ENCODE measurements at regions not wholly inside any gene's neighbourhood (a gene's known extent, or its start where the extent isn't known, plus 50 kb on each side); places are given as distances from the start of the nearest gene placed in this dataset.

DNA sequence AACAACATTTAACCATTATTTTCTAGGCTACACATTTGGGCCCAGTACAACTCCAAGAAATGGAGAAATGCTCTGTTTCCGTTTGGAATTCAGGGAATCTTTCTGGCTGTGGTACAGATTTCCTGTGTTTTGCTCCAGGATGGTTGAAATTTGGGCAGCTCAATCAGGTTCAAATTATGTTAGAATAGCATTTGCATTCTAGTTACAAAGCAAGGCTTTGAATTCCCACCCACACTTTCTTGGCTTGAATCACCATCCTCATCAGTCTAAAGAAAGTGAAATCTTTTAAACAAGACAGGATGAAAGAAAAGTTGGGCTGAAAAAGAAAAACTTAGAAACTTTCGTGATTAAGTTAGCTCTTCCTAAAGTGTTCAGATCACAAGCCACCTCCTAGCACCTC is 98.1 kb upstream of the VCX3B start:
- H3K27me3 ChIP-seq (replicated peaks; ENCODE audit: control insufficient read depth, insufficient read depth, low read length), result no peaks in the 10 kb centered on the region
- no peak overlapping the region for H3K4me3 ChIP-seq (replicated peaks; ENCODE audit: low read depth, low read length)
- H3K36me3 ChIP-seq (ENCODE audit: control insufficient read depth, insufficient read depth, low read length), result no peaks in the 10 kb centered on the region
- TF ChIP-seq, protein P1, sequence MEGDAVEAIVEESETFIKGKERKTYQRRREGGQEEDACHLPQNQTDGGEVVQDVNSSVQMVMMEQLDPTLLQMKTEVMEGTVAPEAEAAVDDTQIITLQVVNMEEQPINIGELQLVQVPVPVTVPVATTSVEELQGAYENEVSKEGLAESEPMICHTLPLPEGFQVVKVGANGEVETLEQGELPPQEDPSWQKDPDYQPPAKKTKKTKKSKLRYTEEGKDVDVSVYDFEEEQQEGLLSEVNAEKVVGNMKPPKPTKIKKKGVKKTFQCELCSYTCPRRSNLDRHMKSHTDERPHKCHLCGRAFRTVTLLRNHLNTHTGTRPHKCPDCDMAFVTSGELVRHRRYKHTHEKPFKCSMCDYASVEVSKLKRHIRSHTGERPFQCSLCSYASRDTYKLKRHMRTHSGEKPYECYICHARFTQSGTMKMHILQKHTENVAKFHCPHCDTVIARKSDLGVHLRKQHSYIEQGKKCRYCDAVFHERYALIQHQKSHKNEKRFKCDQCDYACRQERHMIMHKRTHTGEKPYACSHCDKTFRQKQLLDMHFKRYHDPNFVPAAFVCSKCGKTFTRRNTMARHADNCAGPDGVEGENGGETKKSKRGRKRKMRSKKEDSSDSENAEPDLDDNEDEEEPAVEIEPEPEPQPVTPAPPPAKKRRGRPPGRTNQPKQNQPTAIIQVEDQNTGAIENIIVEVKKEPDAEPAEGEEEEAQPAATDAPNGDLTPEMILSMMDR (IDR thresholded peaks at IDR 0.05; ENCODE audit: insufficient read depth, low read length, poor library complexity, severe bottlenecking), result no peak
- no peak for DNase-seq (ENCODE audit: extremely low read depth, insufficient read length)

- TF ChIP-seq, protein P1 (IDR thresholded peaks at IDR 0.05; ENCODE audit: insufficient read depth, low read length, poor library complexity, severe bottlenecking), result no peak
- DNase-seq (ENCODE audit: extremely low read depth, insufficient read length), result no peak
- no peaks in the 10 kb centered on the region for H3K27me3 ChIP-seq (replicated peaks; ENCODE audit: control insufficient read depth, insufficient read depth, low read length)
- H3K4me3 ChIP-seq (replicated peaks; ENCODE audit: low read depth, low read length), result no peak overlapping the region
- no peaks in the 10 kb centered on the region for H3K36me3 ChIP-seq (ENCODE audit: control insufficient read depth, insufficient read depth, low read length)
Observed at GRCh38 chrX:8374041-8374825, 90.4 kb upstream of the VCX3B start.

DNA sequence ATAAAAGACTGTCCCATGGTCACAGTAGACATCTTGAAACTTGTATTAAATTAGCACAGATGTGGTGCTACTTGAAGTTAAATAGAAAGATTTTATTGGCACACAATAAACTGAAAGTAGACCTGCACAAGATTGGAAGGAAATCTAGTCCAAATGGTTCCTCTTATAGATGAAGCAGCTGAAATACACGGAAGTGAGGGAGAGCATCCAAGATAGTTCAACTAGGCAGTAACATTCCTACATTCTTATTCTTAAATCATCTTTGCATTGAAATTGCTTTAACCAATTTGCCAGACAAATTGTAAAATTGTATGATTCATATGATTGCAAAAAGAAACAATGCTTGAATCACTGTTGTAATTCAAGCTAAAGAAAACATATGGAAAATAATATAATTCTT is 87.6 kb upstream of the VCX3B start:
- DNase-seq (ENCODE audit: extremely low read depth, insufficient read length), result no peak
- Histone ChIP-seq H3K36me3 (ENCODE audit: control insufficient read depth, insufficient read depth, low read length) (no peaks in the 10 kb centered on the region), H3K27me3 (replicated peaks; ENCODE audit: control insufficient read depth, insufficient read depth, low read length) (no peaks in the 10 kb centered on the region), H3K4me3 (replicated peaks; ENCODE audit: low read depth, low read length) (no peak overlapping the region)
- TF ChIP-seq, protein P1 (IDR thresholded peaks at IDR 0.05; ENCODE audit: insufficient read depth, low read length, poor library complexity, severe bottlenecking), result no peak

- H3K4me3 ChIP-seq (replicated peaks; ENCODE audit: low read depth, low read length), result no peak overlapping the region
- H3K27me3 ChIP-seq (replicated peaks; ENCODE audit: control insufficient read depth, insufficient read depth, low read length), result no peaks in the 10 kb centered on the region
- H3K36me3 ChIP-seq (ENCODE audit: control insufficient read depth, insufficient read depth, low read length), result no peaks in the 10 kb centered on the region
- no peak for DNase-seq (ENCODE audit: extremely low read depth, insufficient read length)
- TF ChIP-seq, protein P1 (IDR thresholded peaks at IDR 0.05; ENCODE audit: insufficient read depth, low read length, poor library complexity, severe bottlenecking), result no peak
Observed at GRCh38 chrX:8390771-8391170, 73.9 kb upstream of the VCX3B start.

- TF ChIP-seq, protein P1 (IDR thresholded peaks at IDR 0.05; ENCODE audit: insufficient read depth, low read length, poor library complexity, severe bottlenecking), result no peak
- Histone ChIP-seq H3K27me3 (replicated peaks; ENCODE audit: control insufficient read depth, insufficient read depth, low read length) (no peaks in the 10 kb centered on the region), H3K36me3 (ENCODE audit: control insufficient read depth, insufficient read depth, low read length) (no peaks in the 10 kb centered on the region), H3K4me3 (replicated peaks; ENCODE audit: low read depth, low read length) (no peak overlapping the region)
- no peak for DNase-seq (ENCODE audit: extremely low read depth, insufficient read length)
Observed at GRCh38 chrX:8403988-8404387, 60.6 kb upstream of the VCX3B start.

Measured in GM06990 (cell line).